NCI-H2196 treated with DMSO at 0.1 percent for 48 hours (cell line): ENCODE measurements at regions not wholly inside any gene's neighbourhood (a gene's known extent, or its start where the extent isn't known, plus 50 kb on each side); places are given as distances from the start of the nearest gene placed in this dataset.
"Not testable (repeated sequence)": the region's sequence is repeated elsewhere in the genome, so short reads cannot be mapped to it uniquely, and the experiment has no call there.

Experiments
- DNase-seq: peaks from one replicate; lab custom pipeline; 2025; ENCODE audit not compliant: unreplicated experiment; lab: John Stamatoyannopoulos, UW

DNA sequence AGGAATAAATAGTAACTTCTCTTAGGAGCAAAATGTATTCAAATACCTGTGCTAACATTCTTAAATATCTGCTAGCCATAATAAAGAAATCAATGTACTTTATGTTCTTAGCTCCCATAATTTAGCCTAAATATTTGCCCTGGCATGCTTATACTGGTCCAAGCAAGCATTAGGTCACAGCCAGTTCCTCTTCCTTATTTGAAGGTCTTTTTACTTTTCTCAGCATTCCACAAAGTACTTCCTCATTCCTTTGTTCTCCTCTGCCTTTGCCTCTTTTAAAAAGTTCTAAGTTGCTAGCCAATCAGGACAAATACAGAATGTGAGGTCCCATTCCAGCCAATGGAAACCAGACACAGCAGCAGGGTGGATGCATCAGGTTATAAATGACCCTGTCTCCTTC, 102.9 kb upstream of the INTU start:
- not testable (repeated sequence) for DNase-seq

DNA sequence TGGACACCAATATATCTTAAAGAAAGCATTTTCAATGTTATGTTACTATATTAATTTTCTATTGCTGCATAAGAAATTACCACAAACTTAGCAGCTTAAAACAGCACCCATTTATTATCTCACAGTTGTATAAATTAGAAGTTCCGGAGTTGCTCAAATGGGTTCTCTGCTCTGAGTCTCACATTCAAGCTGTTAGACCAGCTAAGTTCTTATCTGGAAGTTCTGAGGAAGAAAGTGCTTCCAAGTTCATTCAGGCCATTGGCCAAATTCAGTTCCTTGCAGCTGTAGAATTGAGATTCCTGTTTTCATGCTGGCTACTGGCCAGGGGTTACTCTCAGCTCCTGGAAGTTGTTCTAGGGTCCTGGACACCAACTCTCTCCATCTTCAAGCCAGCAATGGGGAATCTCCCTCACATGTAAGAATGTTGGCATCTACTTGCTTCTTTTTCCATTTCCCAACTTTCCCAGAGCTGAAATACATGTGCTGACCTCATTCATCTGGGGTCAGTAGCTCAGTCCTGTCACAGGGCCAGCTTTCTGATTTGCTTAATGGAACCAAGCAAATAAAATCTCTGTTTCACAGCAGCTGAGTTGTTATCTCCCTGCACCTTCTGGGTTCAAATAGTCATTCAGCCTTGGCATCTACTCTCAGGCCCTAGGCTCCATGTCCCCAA, 99.6 kb upstream of the INTU start:
- DNase-seq, result no peak

DNA sequence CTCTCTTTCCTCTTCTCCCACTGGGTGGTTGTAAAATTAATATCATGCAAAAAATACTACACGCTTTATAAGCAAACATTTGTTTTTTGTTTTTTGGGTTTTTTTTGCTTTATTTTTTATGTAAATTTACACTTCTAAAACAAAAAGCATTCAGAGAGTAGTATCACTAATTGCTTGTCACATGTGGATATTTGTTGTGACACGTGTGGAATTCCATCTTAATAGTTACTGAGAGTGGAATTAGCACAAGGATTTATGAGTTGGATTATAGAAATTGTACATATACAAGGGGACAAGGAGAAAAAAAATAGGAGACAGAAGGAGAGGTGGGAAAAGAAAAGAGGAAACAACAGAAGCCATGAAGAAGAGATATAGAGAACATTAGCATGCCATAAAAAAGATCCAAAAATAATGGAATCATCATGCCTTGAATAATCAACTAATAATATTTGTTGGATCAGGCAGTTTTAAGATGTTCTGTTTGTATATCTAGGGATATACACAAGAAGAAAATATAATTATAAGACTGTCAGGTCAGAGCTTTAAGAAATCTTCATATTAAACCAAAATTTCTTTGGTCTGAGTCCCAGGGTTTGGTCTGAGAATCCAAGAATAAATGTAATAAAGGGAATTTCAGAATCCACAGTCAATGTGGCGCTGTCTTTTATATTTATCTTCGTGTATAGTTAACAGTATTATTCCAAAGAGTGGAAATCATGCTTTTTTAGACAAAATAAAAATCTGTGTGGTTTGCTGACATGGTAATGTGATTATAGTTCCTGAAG, 98.5 kb upstream of the INTU start:
- DNase-seq, result no peak

DNA sequence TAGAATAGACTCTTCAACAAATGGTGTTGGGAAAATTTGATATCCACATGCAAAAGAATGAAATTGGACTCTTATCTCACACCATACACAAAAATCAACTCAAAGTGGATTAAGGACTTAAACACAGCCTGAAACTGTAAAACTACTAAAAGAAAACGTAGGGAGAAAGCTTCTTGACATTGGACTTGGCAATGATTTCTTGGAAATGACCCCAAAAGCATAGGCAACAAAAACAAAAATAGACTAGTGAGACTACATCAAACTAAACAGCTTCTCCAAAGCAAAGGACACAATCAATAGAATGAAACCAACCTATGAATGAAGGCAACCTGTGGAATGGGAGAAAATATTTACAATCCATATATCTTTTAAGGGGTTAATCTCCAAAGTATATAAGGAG, 94.7 kb upstream of the INTU start:
- DNase-seq, result no peak

DNA sequence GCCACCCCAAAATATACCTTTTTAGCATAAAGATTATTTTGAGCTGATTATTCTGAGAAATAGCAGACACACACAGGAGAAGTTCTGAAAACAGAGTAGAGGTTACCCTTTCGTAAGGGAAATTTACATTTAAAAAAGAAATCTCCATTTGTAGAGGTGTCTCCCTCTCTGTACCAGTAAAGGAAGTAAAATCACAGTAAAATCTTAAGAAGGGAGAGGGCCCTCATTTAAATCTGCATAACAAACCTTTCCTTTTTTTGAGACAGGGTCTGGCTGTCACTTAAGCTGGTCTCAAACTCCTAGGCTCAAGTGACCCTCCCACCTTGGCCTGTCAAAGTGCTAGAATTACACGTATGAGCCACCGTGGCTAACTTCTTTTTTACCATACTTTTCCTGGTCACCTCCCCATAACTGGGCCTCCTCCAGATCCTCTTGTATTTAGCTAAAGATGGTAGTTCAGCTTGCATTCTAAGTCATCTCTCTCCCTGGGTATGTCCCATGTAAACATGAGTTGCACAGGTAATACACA, 92.2 kb upstream of the INTU start:
- DNase-seq, result no peak

DNA sequence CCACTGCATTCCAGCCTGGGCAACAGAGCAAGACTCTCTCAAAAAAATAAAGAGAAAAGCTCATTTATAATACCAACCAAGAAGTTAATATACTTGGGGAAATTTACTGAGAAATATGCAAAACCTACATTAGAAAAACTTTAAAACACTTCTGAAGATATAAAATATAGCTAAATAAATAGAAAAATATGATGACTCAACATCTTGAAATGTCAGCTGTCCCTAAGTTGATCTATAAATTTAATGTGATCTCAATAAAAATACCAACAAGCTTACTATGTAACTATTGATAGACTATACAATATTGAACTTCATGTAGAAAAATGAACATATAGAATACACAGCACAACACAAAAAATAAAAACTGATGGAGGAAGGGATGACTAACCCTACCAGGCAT, 87.5 kb upstream of the INTU start:
- no peak for DNase-seq

DNA sequence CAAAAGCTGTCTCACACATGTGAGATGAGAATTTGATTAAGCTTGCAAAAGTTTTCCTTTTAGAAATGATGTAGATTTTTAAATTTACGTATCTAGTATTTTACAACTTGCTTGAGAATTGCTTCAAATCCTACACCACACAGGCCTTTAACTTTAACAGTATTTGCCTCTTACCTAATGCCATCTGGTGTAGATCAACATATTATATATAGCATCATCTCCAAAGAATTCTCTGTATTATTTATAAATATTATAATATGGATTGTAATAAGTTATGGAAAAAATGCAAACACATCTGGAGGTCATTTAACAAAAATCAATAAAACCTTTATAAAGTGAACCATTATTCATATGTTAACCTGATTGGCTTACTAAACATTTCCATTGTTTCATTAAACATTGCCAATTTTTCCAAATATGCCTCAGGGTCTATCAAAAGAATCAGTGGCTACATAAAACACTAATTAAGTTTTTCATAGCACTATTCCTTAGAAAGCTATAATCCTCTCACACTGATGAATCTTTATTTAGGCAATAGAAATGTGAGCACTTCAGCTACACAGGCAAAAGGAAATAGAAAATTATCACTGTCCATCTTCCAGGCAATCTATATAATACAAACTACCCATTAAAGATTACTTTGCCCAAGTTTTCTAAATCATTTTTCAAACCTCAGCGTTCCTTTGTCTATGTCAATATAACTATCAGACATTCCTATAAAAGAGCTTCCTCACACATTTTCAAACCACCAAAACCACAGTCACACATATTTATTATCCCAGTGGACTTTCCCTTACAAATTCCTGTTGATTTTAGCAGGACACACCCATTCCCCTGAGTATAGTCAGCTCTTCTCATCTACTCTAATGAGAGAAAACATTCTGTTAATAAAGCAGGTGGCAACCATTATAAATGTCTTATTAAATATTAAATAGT, 83.5 kb upstream of the INTU start:
- DNase-seq, result no peak

DNA sequence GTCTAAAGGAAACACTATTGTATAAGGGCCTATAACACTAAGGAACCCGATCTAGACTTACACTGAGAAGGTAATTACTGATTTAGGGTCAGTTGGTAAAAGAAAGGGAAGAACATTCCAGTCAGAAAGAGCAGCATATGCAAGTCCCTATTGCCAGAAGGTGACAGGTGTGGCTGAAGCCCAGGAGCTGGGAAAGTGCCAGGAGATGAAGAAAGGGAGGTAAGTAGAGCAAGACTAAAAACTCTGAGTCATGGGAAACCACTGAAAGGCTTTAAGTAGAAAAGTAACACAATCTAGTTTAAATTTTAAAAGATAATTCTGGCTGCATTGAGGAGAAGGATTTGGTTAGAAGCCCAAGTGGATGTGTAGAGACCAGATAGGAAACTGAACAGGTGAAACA, 77.7 kb upstream of the INTU start:
- DNase-seq, result no peak

DNA sequence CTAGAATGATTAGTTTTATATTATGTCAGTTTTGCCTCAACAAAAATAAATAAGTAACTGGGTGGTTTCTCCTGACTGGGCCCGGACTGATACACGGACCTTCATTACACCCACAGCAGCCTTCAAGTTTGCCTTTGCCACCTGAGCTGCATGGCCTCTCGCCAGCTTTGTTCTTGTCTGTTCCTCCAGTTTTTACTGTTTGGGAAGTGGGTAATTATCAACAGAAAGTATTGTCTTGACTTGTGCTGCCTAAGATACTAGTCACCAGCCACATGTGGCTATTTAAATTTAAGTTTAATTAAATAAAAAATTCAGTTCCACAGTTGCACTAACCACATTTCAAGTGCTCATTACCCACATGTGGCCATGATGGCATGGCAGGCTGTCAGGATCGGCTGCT, 74.7 kb upstream of the INTU start:
- no peak for DNase-seq

DNA sequence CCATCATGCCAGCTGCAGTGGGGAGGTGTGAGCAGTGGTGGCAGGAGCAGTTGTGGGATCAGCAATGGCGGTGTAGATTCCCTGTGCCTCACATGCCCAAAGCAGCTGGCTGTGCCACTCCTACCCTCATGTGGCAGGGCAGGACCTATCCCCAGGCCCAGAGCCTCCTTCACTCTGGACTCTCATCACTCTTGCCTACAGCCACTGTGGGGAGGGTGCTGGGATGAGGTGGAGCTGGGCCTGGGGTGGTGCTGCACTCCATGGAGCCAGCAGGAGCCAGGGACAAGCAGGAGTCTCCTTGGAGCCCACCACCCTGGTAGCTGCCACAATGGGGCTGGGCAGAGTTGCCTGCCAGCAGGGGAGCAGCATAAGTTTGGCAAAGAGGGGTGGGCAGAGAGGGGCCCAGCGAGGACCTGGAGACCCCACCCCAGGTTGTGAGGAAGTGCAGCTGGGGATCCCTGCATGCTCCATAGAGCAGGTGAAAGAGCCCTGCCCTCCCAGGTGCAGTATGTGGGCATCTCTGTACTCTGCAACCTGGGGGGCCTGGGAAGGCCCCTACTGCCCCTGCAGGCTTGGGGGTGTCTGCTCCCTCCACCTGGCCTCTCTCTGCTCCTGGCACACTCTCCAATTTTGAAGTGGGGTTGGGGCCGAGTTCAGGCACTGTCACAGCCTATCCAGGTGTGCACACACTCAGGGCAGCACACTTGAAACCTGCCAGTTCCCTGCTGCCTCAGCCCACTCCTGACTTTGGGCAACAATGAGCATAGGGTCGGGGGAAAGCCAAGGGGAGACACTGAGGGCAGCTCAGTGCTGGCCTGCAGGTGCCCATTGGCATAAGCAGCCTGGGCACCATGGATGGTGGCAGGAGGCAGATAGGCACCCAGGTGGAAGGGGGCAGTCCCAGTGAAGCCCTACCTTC, 74.0 kb upstream of the INTU start:
- no peak for DNase-seq

DNA sequence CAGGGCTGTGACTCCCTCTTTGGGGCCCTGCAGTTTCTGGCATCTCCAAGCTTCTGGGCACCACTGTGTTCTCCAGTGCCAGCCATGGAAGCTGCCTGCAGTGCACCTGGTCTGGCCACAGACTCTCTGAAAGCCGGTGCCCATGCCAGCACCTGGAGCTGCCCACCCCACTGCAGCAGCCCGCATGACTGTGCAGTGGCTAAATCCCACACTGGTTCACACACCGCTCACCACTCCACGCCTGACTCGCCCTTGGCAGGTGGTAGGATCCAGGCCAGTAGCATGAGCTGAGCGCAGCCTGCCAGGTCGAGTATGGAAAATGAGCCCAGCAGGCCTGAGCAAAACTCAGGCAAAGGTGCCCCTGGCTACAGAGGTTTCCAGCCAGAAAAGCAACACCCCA, 72.8 kb upstream of the INTU start:
- DNase-seq, result no peak

DNA sequence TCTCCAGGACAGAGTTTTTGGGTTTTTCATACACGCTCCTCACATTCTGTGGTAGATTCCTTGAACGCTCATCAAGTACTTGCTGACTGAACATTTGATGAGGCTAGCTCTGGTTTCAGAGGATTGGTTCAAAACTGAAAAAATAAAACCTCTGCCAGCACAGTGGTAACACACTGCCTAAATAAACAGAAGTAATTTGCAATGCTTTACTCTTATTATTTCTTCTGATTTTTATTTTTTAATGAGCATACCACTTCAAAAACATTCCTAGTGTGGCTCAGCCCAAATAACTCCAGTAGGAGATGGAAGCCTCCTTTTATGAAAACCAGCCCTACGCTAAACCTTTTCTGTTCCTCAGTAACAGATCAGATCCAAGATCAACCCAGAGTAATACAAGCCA, 72.0 kb upstream of the INTU start:
- DNase-seq, result no peak

DNA sequence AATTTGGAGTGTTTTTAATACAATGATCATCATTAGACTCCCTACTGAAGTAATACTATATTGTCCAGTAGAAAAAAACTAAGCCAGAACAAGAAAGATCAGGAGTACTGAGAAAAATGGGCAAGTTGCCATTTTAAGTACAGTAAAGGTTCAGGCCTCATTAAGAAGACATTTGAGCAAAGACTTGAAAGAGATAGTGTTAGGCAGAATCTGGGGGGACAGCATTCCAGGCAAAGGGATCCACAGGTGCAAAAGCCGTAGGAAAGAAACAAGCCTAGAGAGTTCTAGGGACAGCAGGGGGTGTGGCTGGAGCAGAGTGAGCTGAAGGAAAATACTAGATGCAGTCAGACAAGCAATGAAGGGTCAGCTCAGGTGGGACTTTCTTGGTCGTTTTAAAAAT, 58.1 kb upstream of the INTU start:
- DNase-seq, result no peak

DNA sequence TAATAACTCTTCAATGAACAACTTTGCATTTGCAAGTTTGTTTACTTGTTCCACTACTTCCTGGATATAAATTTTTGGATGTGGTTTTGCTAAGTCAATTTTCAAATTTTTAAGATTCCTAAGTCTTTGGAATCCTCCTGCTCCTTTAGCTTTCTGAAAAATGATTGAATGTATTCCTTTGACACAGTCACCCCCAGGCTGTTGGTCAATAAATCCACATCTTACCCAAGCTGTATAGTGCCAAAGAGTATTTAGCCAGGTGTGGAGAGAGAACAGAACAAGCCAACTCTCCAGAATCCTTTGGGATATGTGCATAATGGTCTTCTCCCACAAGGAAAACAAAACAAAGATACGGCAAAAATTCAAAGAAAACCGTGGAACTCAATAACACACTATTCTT, 56.9 kb upstream of the INTU start:
- no peak for DNase-seq

DNA sequence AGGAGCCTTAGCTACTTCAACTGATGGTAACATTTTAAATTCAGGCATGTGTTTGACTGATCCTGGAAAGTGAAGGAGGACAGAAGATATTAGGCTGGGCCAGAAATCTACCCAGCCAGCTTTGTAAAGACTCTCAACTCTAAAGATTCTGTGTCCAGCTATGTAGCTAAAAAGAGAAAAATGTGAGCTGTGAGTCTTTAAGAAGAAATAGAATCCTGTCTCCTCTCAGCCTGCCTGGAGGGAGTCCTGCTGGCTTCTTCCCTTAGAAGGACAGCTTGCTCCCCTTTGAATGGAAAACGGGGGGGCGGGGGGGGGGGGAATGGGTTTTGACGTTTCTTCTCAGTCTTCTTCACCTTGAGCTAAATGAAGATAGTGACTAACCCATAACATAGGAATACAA, 54.3 kb upstream of the INTU start:
- DNase-seq, result no peak

DNA sequence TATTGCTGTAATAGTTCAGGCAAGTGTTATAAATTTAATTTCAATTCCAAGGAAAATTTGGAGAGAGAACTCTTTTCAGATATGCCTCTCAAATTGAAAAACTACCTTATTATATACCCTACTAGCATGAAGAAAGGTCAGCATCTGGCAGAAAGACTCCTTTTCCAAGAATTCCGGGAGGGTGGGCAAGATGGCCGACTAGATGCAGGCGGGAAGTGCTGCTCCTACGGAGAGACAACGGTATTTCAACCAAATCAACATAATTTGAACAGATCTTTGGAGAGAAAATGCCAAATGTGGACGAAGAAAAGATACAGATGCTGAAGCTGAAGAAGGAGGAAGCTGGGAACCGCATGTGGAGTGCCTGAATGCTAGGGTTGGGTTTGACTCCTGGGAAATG, 53.8 kb upstream of the INTU start:
- DNase-seq, result no peak

DNA sequence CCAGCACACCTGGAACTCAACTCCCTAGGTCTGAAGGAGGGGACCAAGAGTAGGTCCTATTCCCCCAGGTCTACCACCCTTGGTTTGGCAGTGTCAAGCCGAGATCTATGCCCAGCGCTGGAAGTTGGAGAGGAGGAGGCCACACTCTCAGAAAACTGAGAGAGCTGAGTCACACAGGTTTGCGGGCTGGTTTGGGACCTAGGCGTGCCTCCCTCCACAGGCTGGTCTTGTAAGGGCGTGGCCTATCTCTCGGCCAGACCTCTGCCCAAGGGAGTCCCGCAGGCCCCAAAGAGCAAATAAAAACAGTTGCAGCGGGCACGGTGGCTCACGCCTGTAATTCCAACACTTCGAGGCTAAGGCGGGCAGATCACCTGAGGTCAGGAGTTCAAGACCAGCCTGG, 52.9 kb upstream of the INTU start:
- DNase-seq, result no peak

DNA sequence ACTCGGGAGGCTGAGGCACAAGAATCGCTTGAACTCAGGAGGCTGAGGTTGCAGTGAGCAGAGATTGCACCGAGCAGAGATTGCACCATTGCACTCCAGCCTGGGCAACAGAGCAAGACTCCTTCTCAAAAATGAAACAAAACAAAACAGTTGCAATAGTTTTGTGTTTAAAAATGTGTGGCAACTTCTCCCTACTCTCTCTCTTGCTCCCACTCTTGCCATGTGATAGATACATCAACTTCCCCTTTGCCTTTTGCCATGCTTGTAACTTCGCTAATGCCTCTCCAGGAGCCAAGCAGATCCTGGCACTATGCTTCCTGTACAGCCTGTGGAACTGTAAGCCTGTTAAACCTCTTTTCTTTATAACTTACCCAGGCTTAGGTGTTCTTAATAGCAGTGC, 52.5 kb upstream of the INTU start:
- no peak for DNase-seq

DNA sequence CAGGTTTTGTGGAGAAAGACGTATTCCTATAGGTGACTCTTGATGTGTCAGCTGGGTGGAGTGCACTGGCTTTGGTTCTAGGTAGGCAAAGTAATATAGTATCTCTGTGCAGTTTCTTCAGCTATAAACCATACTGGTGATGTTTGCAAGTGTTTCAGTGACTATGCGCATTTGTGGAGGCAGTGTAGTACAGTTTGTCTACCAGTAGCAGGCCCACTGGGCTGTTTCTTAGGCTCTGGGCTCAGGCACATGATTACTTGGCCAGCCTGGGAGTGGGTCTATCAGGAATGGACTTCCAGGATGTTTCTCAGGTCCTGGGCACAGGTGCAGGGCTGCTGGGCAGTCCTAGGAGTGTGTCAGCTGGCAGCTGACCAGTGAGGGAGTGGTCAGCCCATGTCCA, 51.9 kb upstream of the INTU start:
- no peak for DNase-seq
